ENCODE measurements at regions not wholly inside any gene's neighbourhood (a gene's known extent, or its start where the extent isn't known, plus 50 kb on each side); places are given as distances from the start of the nearest gene placed in this dataset.

DNA sequence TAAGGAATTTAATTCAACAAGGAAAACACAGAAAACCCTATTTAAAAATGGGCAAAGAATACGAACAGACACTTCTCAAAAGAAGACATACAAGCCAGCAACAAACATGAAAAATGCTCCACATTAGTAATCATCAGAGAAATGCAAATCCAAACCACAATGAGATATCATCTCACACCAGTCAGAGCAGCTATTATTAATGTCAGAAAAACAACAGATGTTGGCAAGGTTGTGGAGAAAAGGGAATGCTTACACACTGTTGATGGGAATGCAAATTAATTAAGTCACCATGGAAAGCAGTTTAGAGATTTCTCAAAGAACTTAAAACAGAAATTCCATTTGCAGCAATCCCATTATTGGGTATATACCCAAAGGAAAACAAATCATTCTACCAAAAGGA, 55.2 kb downstream of the GCC1 start:
- H3K4me1 Mint-ChIP-seq (ENCODE audit: low read depth) = no peaks in the 10 kb centered on the region
- intact Hi-C loops (cut with micrococcal nuclease) = no loop called here
- no peak overlapping the region for H3K27ac Mint-ChIP-seq
- no peak overlapping the region for H3K4me3 Mint-ChIP-seq
- peaks cover 9% of the 10 kb centered on the region for H3K27me3 Mint-ChIP-seq (ENCODE audit: insufficient read depth)
- no peaks in the 10 kb centered on the region for H3K9me3 Mint-ChIP-seq
- no peaks in the 10 kb centered on the region for H3K36me3 Mint-ChIP-seq (ENCODE audit: low read depth)
- DNase-seq (ENCODE audit: low spot score) = no peak

DNA sequence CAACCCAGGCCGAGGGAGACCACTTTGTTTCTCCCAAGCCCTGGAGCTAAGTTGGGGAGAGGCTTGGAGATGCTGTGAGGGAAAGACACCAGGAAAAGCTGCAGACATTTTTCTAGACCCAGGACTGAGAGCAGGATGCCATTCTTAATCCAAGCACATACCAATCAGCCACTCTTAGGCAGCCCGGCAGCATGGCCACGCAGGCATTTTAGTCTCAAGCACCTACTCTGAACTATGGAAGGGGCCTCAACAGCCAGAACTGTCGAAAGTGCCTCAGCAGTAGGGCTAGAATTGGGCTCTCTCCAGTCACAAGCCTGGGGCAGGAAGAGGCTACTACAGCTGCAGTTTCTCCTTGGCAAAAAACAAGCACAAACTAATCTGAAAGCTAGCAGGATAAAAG, 57.8 kb downstream of the GCC1 start:
- Mint-ChIP-seq H3K27me3 (ENCODE audit: insufficient read depth) (peaks cover 11% of the 10 kb centered on the region), H3K27ac (no peak overlapping the region), H3K4me3 (no peak overlapping the region), H3K36me3 (ENCODE audit: low read depth) (no peaks in the 10 kb centered on the region), H3K9me3 (no peaks in the 10 kb centered on the region), H3K4me1 (ENCODE audit: low read depth) (no peaks in the 10 kb centered on the region)
- intact Hi-C loops (cut with micrococcal nuclease) = no loop called here
- DNase-seq (ENCODE audit: low spot score) = no peak

DNA sequence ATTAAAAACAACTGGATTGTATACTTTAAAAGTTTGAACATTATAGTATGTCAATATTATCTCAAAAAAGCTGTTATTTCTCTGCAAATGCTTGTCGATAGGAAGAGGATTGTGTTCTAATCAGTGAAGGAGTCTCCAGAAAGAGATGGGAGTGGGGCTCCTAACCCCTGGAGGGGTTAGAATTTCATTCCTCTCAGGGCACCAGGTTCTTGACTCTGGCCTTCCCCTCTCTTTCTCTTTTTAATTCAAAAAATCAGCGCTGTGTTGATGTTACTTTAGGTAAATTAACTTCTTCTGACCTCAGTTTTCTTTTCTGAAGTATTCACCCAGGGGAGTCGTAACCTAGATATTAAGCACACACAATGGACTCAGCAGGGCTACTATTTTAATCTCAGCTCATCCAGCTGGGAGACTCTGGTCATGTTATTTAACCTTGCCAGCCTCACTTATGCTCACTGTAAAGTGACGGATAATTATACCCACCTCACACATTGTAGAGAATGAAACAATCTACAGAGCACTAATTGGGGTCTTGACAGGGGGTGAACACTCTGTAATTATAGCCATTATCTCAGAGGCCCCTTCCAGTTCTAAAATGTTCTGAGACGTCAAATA, 59.4 kb downstream of the GCC1 start:
- intact Hi-C loops (cut with micrococcal nuclease) = no loop called here
- no peak overlapping the region for H3K4me3 Mint-ChIP-seq
- DNase-seq (ENCODE audit: low spot score) = no peak

GRCh38 chr7:127516320-127516719, 69.1 kb downstream of the GCC1 start:
- Mint-ChIP-seq H3K36me3 (ENCODE audit: low read depth) (no peaks in the 10 kb centered on the region), H3K9me3 (no peaks in the 10 kb centered on the region), H3K27me3 (ENCODE audit: insufficient read depth) (peaks cover 10% of the 10 kb centered on the region), H3K4me3 (no peak overlapping the region), H3K27ac (no peak overlapping the region), H3K4me1 (ENCODE audit: low read depth) (no peaks in the 10 kb centered on the region)
- intact Hi-C loops (cut with micrococcal nuclease) = no loop called here
- DNase-seq (ENCODE audit: low spot score) = no peak

More for the DNA sequence above, 59.4 kb downstream of the GCC1 start:
- no peaks in the 10 kb centered on the region for H3K9me3 Mint-ChIP-seq
- no peaks in the 10 kb centered on the region for H3K36me3 Mint-ChIP-seq (ENCODE audit: low read depth)
- H3K4me1 Mint-ChIP-seq (ENCODE audit: low read depth) = no peaks in the 10 kb centered on the region
- H3K27me3 Mint-ChIP-seq (ENCODE audit: insufficient read depth) = peaks cover 10% of the 10 kb centered on the region
- no peak overlapping the region for H3K27ac Mint-ChIP-seq

DNA sequence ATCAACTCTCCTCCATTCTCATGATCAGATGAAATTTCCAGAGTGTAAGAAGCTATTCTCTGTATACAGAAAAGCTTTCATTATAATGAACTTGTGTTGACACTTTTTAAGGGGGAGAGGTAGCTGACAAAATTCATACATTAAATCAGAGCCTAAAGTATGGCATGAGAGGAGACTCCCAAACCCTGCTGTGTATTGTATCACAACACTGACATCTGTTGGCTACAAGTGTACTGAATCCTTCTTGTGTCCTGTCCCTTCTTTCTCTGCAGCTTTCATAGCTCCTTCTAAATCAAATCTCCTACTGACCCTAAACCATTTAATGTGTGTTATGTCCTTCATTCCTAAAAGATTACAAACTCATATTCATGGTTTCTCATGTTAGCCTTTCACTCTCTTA, 70.9 kb downstream of the GCC1 start:
- no peak overlapping the region for H3K4me3 Mint-ChIP-seq

GRCh38 chr7:127513311-127513710, 72.1 kb downstream of the GCC1 start:
- Mint-ChIP-seq H3K27me3 (ENCODE audit: insufficient read depth) (peaks cover 13% of the 10 kb centered on the region), H3K4me3 (no peak overlapping the region), H3K9me3 (no peaks in the 10 kb centered on the region), H3K4me1 (ENCODE audit: low read depth) (no peaks in the 10 kb centered on the region), H3K36me3 (ENCODE audit: low read depth) (no peaks in the 10 kb centered on the region), H3K27ac (no peak overlapping the region)
- intact Hi-C loops (cut with micrococcal nuclease) = loop anchor here (5.0 kb wide), 1 partner anchor 166 kb away; no protein-coding TSS in a partner anchor
- no peak for DNase-seq (ENCODE audit: low spot score)

More for the DNA sequence above, 70.9 kb downstream of the GCC1 start:
- Mint-ChIP-seq H3K27ac (no peak overlapping the region), H3K9me3 (no peaks in the 10 kb centered on the region), H3K4me1 (ENCODE audit: low read depth) (no peaks in the 10 kb centered on the region), H3K27me3 (ENCODE audit: insufficient read depth) (peaks cover 10% of the 10 kb centered on the region), H3K36me3 (ENCODE audit: low read depth) (no peaks in the 10 kb centered on the region)
- no peak for DNase-seq (ENCODE audit: low spot score)
- intact Hi-C loops (cut with micrococcal nuclease) = loop anchor here (5.0 kb wide), 1 partner anchor 167 kb away; no protein-coding TSS in a partner anchor

DNA sequence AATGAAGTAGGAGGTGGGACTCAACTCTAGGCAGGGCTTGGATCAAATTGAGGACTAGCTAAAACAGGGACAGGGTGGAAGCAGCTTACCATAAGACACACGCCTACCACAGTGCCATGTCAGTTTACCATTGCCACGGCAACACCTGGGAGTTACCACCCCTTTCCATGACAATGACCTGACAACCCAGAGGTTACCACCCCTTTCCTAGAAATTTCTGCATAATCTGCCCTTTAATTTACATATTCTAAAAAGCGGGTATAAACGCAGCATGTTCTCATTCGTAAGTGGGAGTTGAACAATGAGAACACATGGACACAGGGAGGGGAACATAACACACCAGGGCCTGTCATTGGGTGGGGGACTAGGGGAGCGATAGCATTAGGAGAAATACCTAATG, 72.7 kb downstream of the GCC1 start:
- Mint-ChIP-seq H3K36me3 (ENCODE audit: low read depth) (no peaks in the 10 kb centered on the region), H3K9me3 (no peaks in the 10 kb centered on the region), H3K27me3 (ENCODE audit: insufficient read depth) (peaks cover 16% of the 10 kb centered on the region), H3K4me1 (ENCODE audit: low read depth) (no peaks in the 10 kb centered on the region), H3K4me3 (no peak overlapping the region), H3K27ac (no peak overlapping the region)
- intact Hi-C loops (cut with micrococcal nuclease) = loop anchor here (5.0 kb wide), 1 partner anchor 165 kb away; no protein-coding TSS in a partner anchor
- no peak for DNase-seq (ENCODE audit: low spot score)

- H3K27ac Mint-ChIP-seq = no peak overlapping the region
- no peak for DNase-seq (ENCODE audit: low spot score)
Observed at GRCh38 chr7:127504715-127505114, 80.7 kb downstream of the GCC1 start.

DNA sequence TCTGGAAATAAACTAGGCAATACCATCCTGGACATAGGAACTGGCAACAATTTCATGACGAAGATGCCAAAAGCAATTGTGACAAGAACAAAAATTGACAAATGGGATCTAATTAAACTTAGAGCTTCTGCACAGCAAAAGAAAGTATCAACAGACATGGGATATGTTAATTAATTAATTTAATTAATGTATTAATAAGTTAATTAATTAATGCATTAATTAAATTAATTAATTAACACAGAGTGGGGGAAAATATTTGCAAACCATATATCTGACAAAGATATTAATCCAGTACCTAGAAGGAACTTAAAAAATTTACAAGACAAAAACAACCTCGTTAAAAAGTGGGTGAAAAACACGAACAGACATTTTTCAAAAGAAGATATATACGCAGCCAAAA, 83.6 kb downstream of the GCC1 start:
- DNase-seq (ENCODE audit: low spot score) = no peak
- peaks cover 10% of the 10 kb centered on the region for H3K27me3 Mint-ChIP-seq (ENCODE audit: insufficient read depth)
- no peaks in the 10 kb centered on the region for H3K36me3 Mint-ChIP-seq (ENCODE audit: low read depth)
- H3K4me3 Mint-ChIP-seq = no peak overlapping the region
- H3K27ac Mint-ChIP-seq = no peak overlapping the region
- intact Hi-C loops (cut with micrococcal nuclease) = no loop called here
- no peaks in the 10 kb centered on the region for H3K9me3 Mint-ChIP-seq
- H3K4me1 Mint-ChIP-seq (ENCODE audit: low read depth) = no peaks in the 10 kb centered on the region

More at GRCh38 chr7:127504715-127505114, 80.7 kb downstream of the GCC1 start:
- no peak overlapping the region for H3K4me3 Mint-ChIP-seq
- intact Hi-C loops (cut with micrococcal nuclease) = loop anchor here (1.0 kb wide), 1 partner anchor 705 kb away; no protein-coding TSS in a partner anchor
- no peaks in the 10 kb centered on the region for H3K36me3 Mint-ChIP-seq (ENCODE audit: low read depth)
- H3K9me3 Mint-ChIP-seq = no peaks in the 10 kb centered on the region
- H3K4me1 Mint-ChIP-seq (ENCODE audit: low read depth) = no peaks in the 10 kb centered on the region
- peaks cover 11% of the 10 kb centered on the region for H3K27me3 Mint-ChIP-seq (ENCODE audit: insufficient read depth)

- Mint-ChIP-seq H3K4me3 (no peak overlapping the region), H3K36me3 (ENCODE audit: low read depth) (no peaks in the 10 kb centered on the region), H3K27me3 (ENCODE audit: insufficient read depth) (peaks cover 1% of the 10 kb centered on the region), H3K4me1 (ENCODE audit: low read depth) (peaks cover 10% of the 10 kb centered on the region), H3K9me3 (no peaks in the 10 kb centered on the region), H3K27ac (no peak overlapping the region)
- no peak for DNase-seq (ENCODE audit: low spot score)
- intact Hi-C loops (cut with micrococcal nuclease) = no loop called here
Observed at GRCh38 chr7:127487381-127487780, 94.9 kb upstream of the ZNF800 start.

GRCh38 chr7:127486654-127487053, 94.1 kb upstream of the ZNF800 start:
- intact Hi-C loops (cut with micrococcal nuclease) = no loop called here
- Mint-ChIP-seq H3K36me3 (ENCODE audit: low read depth) (no peaks in the 10 kb centered on the region), H3K27ac (no peak overlapping the region), H3K27me3 (ENCODE audit: insufficient read depth) (peaks cover 1% of the 10 kb centered on the region), H3K4me1 (ENCODE audit: low read depth) (peaks cover 10% of the 10 kb centered on the region), H3K4me3 (no peak overlapping the region), H3K9me3 (no peaks in the 10 kb centered on the region)
- no peak for DNase-seq (ENCODE audit: low spot score)

- intact Hi-C loops (cut with micrococcal nuclease) = no loop called here
- Mint-ChIP-seq H3K9me3 (no peaks in the 10 kb centered on the region), H3K27me3 (ENCODE audit: insufficient read depth) (peaks cover 1% of the 10 kb centered on the region), H3K4me3 (no peak overlapping the region), H3K4me1 (ENCODE audit: low read depth) (peaks cover 10% of the 10 kb centered on the region), H3K27ac (no peak overlapping the region), H3K36me3 (ENCODE audit: low read depth) (no peaks in the 10 kb centered on the region)
- no peak for DNase-seq (ENCODE audit: low spot score)
Observed at GRCh38 chr7:127485482-127485881, 93.0 kb upstream of the ZNF800 start.

DNA sequence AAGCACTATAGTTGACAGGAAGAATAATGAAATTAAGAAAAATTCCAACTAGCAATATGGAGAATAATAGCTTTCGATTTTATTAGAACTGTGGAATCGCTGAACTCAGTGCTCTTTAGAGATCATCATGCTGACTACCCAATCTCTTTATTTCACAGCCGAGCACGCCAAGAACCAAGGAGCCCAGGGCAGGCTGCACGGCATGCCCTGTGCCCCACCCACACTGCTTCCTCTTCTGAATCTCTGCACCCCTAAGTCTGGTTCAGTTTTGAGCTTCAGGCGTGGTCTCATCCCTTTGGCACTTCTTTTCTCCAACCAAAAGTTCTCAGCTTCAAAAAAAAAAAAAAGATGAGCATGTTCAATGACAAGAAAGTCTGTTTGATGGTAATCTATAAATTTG, 92.4 kb upstream of the ZNF800 start:
- no peaks in the 10 kb centered on the region for H3K36me3 Mint-ChIP-seq (ENCODE audit: low read depth)
- no peak overlapping the region for H3K4me3 Mint-ChIP-seq
- intact Hi-C loops (cut with micrococcal nuclease) = no loop called here
- no peak overlapping the region for H3K27ac Mint-ChIP-seq
- no peak for DNase-seq (ENCODE audit: low spot score)
- H3K27me3 Mint-ChIP-seq (ENCODE audit: insufficient read depth) = peaks cover 3% of the 10 kb centered on the region
- no peaks in the 10 kb centered on the region for H3K9me3 Mint-ChIP-seq
- H3K4me1 Mint-ChIP-seq (ENCODE audit: low read depth) = peaks cover 10% of the 10 kb centered on the region

DNA sequence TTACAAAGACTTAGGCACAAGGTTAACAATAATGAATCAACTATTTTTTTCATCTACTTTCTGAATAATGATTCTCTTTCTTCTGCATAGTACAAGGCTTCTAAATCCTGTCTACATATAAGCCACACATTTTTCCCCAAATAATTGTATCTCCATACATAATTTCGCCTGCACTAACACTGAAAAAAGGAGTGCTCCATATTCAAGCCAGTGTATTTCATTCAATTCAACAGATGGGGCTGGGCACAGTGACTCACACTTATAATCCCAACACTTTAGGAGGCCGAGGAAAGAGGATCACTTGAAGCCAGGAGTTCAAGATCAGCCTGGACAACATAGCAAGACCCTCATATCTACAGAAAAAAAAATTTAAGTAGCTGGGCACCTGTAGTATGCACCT, 86.0 kb upstream of the ZNF800 start:
- Mint-ChIP-seq H3K36me3 (ENCODE audit: low read depth) (no peaks in the 10 kb centered on the region), H3K27me3 (ENCODE audit: insufficient read depth) (peaks cover 9% of the 10 kb centered on the region), H3K9me3 (no peaks in the 10 kb centered on the region), H3K4me1 (ENCODE audit: low read depth) (no peaks in the 10 kb centered on the region), H3K4me3 (no peak overlapping the region), H3K27ac (no peak overlapping the region)
- DNase-seq (ENCODE audit: low spot score) = no peak
- intact Hi-C loops (cut with micrococcal nuclease) = no loop called here
